IMR-90 (cell line): ENCODE measurements at regions not wholly inside any gene's neighbourhood (a gene's known extent, or its start where the extent isn't known, plus 50 kb on each side); places are given as distances from the start of the nearest gene placed in this dataset.

Experiments used
- ATAC-seq: fragments of 200-7000 bp; cut with Tn5 transposase; 2 replicates; pipeline ENCODE4 v1.9.1; 2020; ENCODE audit warnings: low read depth, mild to moderate bottlenecking, moderate library complexity
- BruUV-seq: library from RNA; stranded (reverse); fragments of 400-500 nt; replicated peaks from 2 replicates; lab custom pipeline; 2021; lab: Mats Ljungman, UMichigan
- CTCF ChIA-PET: fragments of 300-600 bp; formaldehyde crosslinking; extraction: SDS; loops from one replicate; lab custom pipeline; 2021; ENCODE audit warnings: antibody characterized with exemption; lab: Yijun Ruan, JAX
- POLR2A ChIA-PET: fragments of 300-600 bp; sonication (Branson Sonifier 250); formaldehyde crosslinking; loops from one replicate; lab custom pipeline; 2022; ENCODE audit warnings: antibody characterized with exemption; ENCODE audit not compliant: unreplicated experiment; lab: Charles Lee
- DNase-seq: peaks from one replicate; pipeline ENCODE4 v3.0.0; 2013
- H2AFZ ChIP-seq: replicated peaks from 2 replicates; pipeline ENCODE3; 2013; ENCODE audit warnings: low read length, mild to moderate bottlenecking; ENCODE audit not compliant: poor library complexity
- H2AK5ac ChIP-seq: 2 replicates; pipeline ENCODE4 v1.6.1; 2013; ENCODE audit warnings: low read depth, low read length, inconsistent platforms
- H2AK9ac ChIP-seq: replicated peaks from 2 replicates; pipeline ENCODE3; 2013; ENCODE audit warnings: mild to moderate bottlenecking, low read depth, low read length, moderate library complexity; ENCODE audit not compliant: poor library complexity
- H2BK120ac ChIP-seq: 2 replicates; pipeline ENCODE4 v1.6.1; 2013; ENCODE audit warnings: low read depth, low read length, inconsistent platforms
- H2BK15ac ChIP-seq: 3 replicates; pipeline ENCODE4 v1.6.1; 2013; ENCODE audit warnings: low read depth, low read length, inconsistent platforms
- H2BK20ac ChIP-seq: 2 replicates; pipeline ENCODE4 v1.6.1; 2013; ENCODE audit warnings: low read depth, mild to moderate bottlenecking, inconsistent platforms, low read length, moderate library complexity
- H2BK5ac ChIP-seq: 2 replicates; pipeline ENCODE4 v1.6.1; 2013; ENCODE audit warnings: mild to moderate bottlenecking, low read depth, low read length, inconsistent platforms; ENCODE audit not compliant: poor library complexity, severe bottlenecking
- H3K14ac ChIP-seq: replicated peaks from 2 replicates; pipeline ENCODE4 v1.6.1; 2013; ENCODE audit warnings: low read depth, low read length, inconsistent platforms
- H3K18ac ChIP-seq: 2 replicates; pipeline ENCODE4 v1.6.1; 2013; ENCODE audit warnings: low read depth, low read length, control low read depth
- H3K23ac ChIP-seq: 2 replicates; pipeline ENCODE4 v1.6.1; 2013; ENCODE audit warnings: low read depth, low read length, inconsistent platforms
- H3K27ac ChIP-seq: 2 replicates; pipeline ENCODE4 v1.5.1; 2013; ENCODE audit warnings: mild to moderate bottlenecking, control low read depth, low read length; ENCODE audit not compliant: insufficient read depth
- H3K27me3 ChIP-seq: 2 replicates; pipeline ENCODE4 v1.6.1; 2013; ENCODE audit warnings: low read length; ENCODE audit not compliant: control insufficient read depth, insufficient read depth
- H3K36me3 ChIP-seq: 2 replicates; pipeline ENCODE4 v1.6.1; 2013; ENCODE audit warnings: low read length, mixed read lengths; ENCODE audit not compliant: control insufficient read depth, insufficient read depth
- H3K4ac ChIP-seq: 2 replicates; pipeline ENCODE4 v1.6.1; 2013; ENCODE audit warnings: low read depth, low read length, inconsistent platforms
- H3K4me1 ChIP-seq: 2 replicates; pipeline ENCODE4 v1.6.1; 2013; ENCODE audit warnings: low read length, mixed read lengths; ENCODE audit not compliant: control insufficient read depth, insufficient read depth
- H3K4me2 ChIP-seq: 2 replicates; pipeline ENCODE4 v1.6.1; 2013; ENCODE audit warnings: low read depth, mild to moderate bottlenecking, control low read depth, low read length, moderate library complexity
- H3K4me3 ChIP-seq: 2 replicates; pipeline ENCODE4 v1.5.1; 2013; ENCODE audit warnings: low read depth, mild to moderate bottlenecking, control low read depth, low read length, moderate library complexity; ENCODE audit not compliant: insufficient read depth
- H3K56ac ChIP-seq: 2 replicates; pipeline ENCODE4 v1.6.1; 2013; ENCODE audit warnings: low read length, inconsistent platforms; ENCODE audit not compliant: insufficient read depth; ENCODE audit errors: extremely low read depth
- H3K79me1 ChIP-seq, 2 experiments: 2 replicates each; pipeline ENCODE4 v1.6.1; 2013; ENCODE audit warnings: low read length in 2 of 2, inconsistent platforms in 1 of 2, low read depth in 1 of 2
- H3K9ac ChIP-seq: 2 replicates; pipeline ENCODE4 v1.6.1; 2013; ENCODE audit warnings: low read depth, low read length, control low read depth
- H3K9me1 ChIP-seq: 2 replicates; pipeline ENCODE4 v1.6.1; 2013; ENCODE audit warnings: low read length, inconsistent platforms; ENCODE audit not compliant: insufficient read depth
- H3K9me3 ChIP-seq: 2 replicates; pipeline ENCODE4 v1.6.1; 2013; ENCODE audit warnings: low read length; ENCODE audit not compliant: control insufficient read depth, insufficient read depth
- H4K20me1 ChIP-seq: 2 replicates; pipeline ENCODE4 v1.6.1; 2013; ENCODE audit warnings: low read length, inconsistent platforms; ENCODE audit not compliant: insufficient read depth
- H4K5ac ChIP-seq: 2 replicates; pipeline ENCODE4 v1.6.1; 2013; ENCODE audit warnings: mild to moderate bottlenecking, low read depth, low read length, control low read depth
- H4K8ac ChIP-seq, 2 experiments: 2 replicates each; pipeline ENCODE4 v1.6.1; 2013; ENCODE audit warnings: low read depth in 2 of 2, low read length in 2 of 2, control low read depth in 1 of 2, inconsistent platforms in 1 of 2
- H4K91ac ChIP-seq: 2 replicates; pipeline ENCODE4 v1.6.1; 2013; ENCODE audit warnings: low read depth, low read length, inconsistent platforms; ENCODE audit not compliant: insufficient read depth
- BHLHE40 ChIP-seq: fragments of 150-350 bp; IDR thresholded peaks from 2 replicates; pipeline ENCODE4 v1.6.1; 2016; ENCODE audit warnings: mild to moderate bottlenecking, low read depth, low read length
- CEBPB ChIP-seq: IDR thresholded peaks from 2 replicates; pipeline ENCODE4 v1.6.1; 2012; ENCODE audit warnings: low read depth, low read length, improper control_type of control experiment
- CHD1 ChIP-seq: IDR thresholded peaks from 2 replicates; pipeline ENCODE4 v1.6.1; 2012; ENCODE audit warnings: low read depth, low read length, improper control_type of control experiment
- CTCF ChIP-seq: conservative IDR thresholded peaks from 2 replicates; pipeline ENCODE4 v1.5.1; 2012; ENCODE audit warnings: mild to moderate bottlenecking, low read depth, low read length, improper control_type of control experiment
- ELK1 ChIP-seq: fragments of 150-350 bp; IDR thresholded peaks from 2 replicates; pipeline ENCODE4 v1.6.1; 2016; ENCODE audit warnings: low read depth, mild to moderate bottlenecking, low read length, moderate library complexity, borderline replicate concordance
- FOS ChIP-seq: fragments of 150-350 bp; IDR thresholded peaks from 2 replicates; pipeline ENCODE4 v1.6.1; 2016; ENCODE audit warnings: low read depth, low read length
- MAFK ChIP-seq: IDR thresholded peaks from 2 replicates; pipeline ENCODE4 v1.6.1; 2012; ENCODE audit warnings: low read depth, low read length, improper control_type of control experiment
- MAZ ChIP-seq: IDR thresholded peaks from 2 replicates; pipeline ENCODE4 v1.6.1; 2012; ENCODE audit warnings: low read depth, mild to moderate bottlenecking, low read length, improper control_type of control experiment, moderate library complexity, borderline replicate concordance
- MXI1 ChIP-seq: IDR thresholded peaks from 2 replicates; pipeline ENCODE4 v1.6.1; 2012; ENCODE audit warnings: low read depth, mild to moderate bottlenecking, low read length, moderate library complexity, borderline replicate concordance
- NFE2L2 ChIP-seq: fragments of 150-350 bp; IDR thresholded peaks from 2 replicates; pipeline ENCODE4 v1.6.1; 2016; ENCODE audit warnings: low read depth, mild to moderate bottlenecking, low read length
- POLR2A ChIP-seq: IDR thresholded peaks from 2 replicates; pipeline ENCODE4 v1.6.1; 2012; ENCODE audit warnings: mild to moderate bottlenecking, low read depth, low read length
- RAD21 ChIP-seq: IDR thresholded peaks from 2 replicates; pipeline ENCODE4 v1.6.1; 2012; ENCODE audit warnings: low read length, improper control_type of control experiment
- RCOR1 ChIP-seq: IDR thresholded peaks from 2 replicates; pipeline ENCODE4 v1.6.1; 2012; ENCODE audit warnings: mild to moderate bottlenecking, low read length, improper control_type of control experiment; ENCODE audit not compliant: insufficient replicate concordance
- RFX5 ChIP-seq: IDR thresholded peaks from 2 replicates; pipeline ENCODE4 v1.8.0; 2012; ENCODE audit warnings: low read depth, mild to moderate bottlenecking, low read length, moderate library complexity
- SMC3 ChIP-seq: fragments of 150-350 bp; IDR thresholded peaks from 2 replicates; pipeline ENCODE4 v1.6.1; 2016; ENCODE audit warnings: low read depth, mild to moderate bottlenecking, antibody characterized with exemption, low read length, moderate library complexity
- USF2 ChIP-seq: fragments of 150-350 bp; IDR thresholded peaks from 2 replicates; pipeline ENCODE4 v1.6.1; 2017; ENCODE audit warnings: mild to moderate bottlenecking, antibody characterized with exemption, low read length, low read depth
- WGBS, 2 experiments: methylation state at CpG; one replicate each; pipeline versions ENCODE4 v1.1.5 to v1.1.7; 2013; ENCODE audit warnings: missing lambda C conversion rate in 2 of 2; ENCODE audit not compliant: insufficient read length in 1 of 2; ENCODE audit errors: extremely low coverage in 2 of 2; 5-methylcytosine and 5-hydroxymethylcytosine counted together
- dilution Hi-C: fragments of 300-500 bp; cut with HindIII; formaldehyde crosslinking; loops from one replicate; pipeline ENCODE4 v1.14.3; 2018; ENCODE audit warnings: low sequenced_read_pairs; ENCODE audit not compliant: unreplicated experiment
- in situ Hi-C: fragments of 300-500 bp; cut with MboI; formaldehyde crosslinking; loops from 3 replicates; pipeline ENCODE4 v1.14.3; 2019; ENCODE audit warnings: low sequenced_read_pairs, inconsistent platforms, mixed read lengths
- intact Hi-C: fragments of 100-400 bp; cut with micrococcal nuclease; formaldehyde crosslinking; loops from 2 replicates; pipeline ENCODE4 v1.10.0; 2022

- no peak overlapping the region for H4K8ac ChIP-seq
- no peak overlapping the region for H3K4me3 ChIP-seq
- no peaks in the 10 kb centered on the region for H3K36me3 ChIP-seq
- H3K4me1 ChIP-seq: no peaks in the 10 kb centered on the region
- H3K27me3 ChIP-seq: no peaks in the 10 kb centered on the region
- H3K4ac ChIP-seq: no peak overlapping the region
- in situ Hi-C loops (no loop called here), intact Hi-C loops (no loop called here), dilution Hi-C loops (no loop called here)
- no peak overlapping the region for H3K9ac ChIP-seq
- no peaks in the 10 kb centered on the region for H3K9me1 ChIP-seq
- no peak overlapping the region for H2BK20ac ChIP-seq
- TF ChIP-seq USF2: no peak
- TF ChIP-seq CHD1: no peak
- no peak for TF ChIP-seq MAZ
- TF ChIP-seq MAFK: no peak
- TF ChIP-seq NFE2L2: no peak
- TF ChIP-seq POLR2A: no peak
- TF ChIP-seq RAD21: no peak
- no peak for TF ChIP-seq SMC3
- no peak for TF ChIP-seq ELK1
- TF ChIP-seq RCOR1: no peak
- no peak for TF ChIP-seq RFX5
- TF ChIP-seq CEBPB: no peak
- no peak for TF ChIP-seq CTCF
- no peak for TF ChIP-seq BHLHE40
- no peak for TF ChIP-seq FOS
- no peak for TF ChIP-seq MXI1
- no peak overlapping the region for H3K27ac ChIP-seq
- no peak overlapping the region for H2BK5ac ChIP-seq
- no peaks in the 10 kb centered on the region for H3K9me3 ChIP-seq
- no peak for DNase-seq
- ChIA-PET POLR2A (interaction anchor here (0.7 kb wide), 1 partner anchor 1098 kb away, joined by 17 read pairs; no protein-coding TSS in a partner anchor), CTCF (no interaction called here)
- no peak overlapping the region for H4K5ac ChIP-seq
- no peaks in the 10 kb centered on the region for H4K20me1 ChIP-seq
- no peak overlapping the region for H2AK5ac ChIP-seq
- H2BK15ac ChIP-seq: no peak overlapping the region
- H4K91ac ChIP-seq: no peak overlapping the region
- no peaks in the 10 kb centered on the region for H3K79me1 ChIP-seq
- H3K4me2 ChIP-seq: no peak overlapping the region
- H2AK9ac ChIP-seq: no peak overlapping the region
- WGBS, 2 experiments: 30% methylated on average over 2 of the region's 5 CpGs; no CpG with 5 or more reads in 1 of the 2 experiments
- BruUV-seq: no TSS peak
- no peak for ATAC-seq
- no peak overlapping the region for H2BK120ac ChIP-seq
- no peak overlapping the region for H3K14ac ChIP-seq
- H3K23ac ChIP-seq: no peak overlapping the region
- H2AFZ ChIP-seq: no peak overlapping the region
- no peak overlapping the region for H3K18ac ChIP-seq
- no peak overlapping the region for H3K56ac ChIP-seq
These were observed 182.0 kb upstream of the WWC1 start for GRCh38 chr5:168109441-168109840.
